HG03280 (cell line): ENCODE measurements at regions not wholly inside any gene's neighbourhood (a gene's known extent, or its start where the extent isn't known, plus 50 kb on each side); places are given as distances from the start of the nearest gene placed in this dataset.

ENCODE experiments used
- ATAC-seq: cut with Tn5 transposase; IDR thresholded peaks from one replicate; pipeline ENCODE4 v1.9.1; 2021; ENCODE audit warnings: mild to moderate bottlenecking, moderate library complexity; ENCODE audit not compliant: unreplicated experiment

DNA sequence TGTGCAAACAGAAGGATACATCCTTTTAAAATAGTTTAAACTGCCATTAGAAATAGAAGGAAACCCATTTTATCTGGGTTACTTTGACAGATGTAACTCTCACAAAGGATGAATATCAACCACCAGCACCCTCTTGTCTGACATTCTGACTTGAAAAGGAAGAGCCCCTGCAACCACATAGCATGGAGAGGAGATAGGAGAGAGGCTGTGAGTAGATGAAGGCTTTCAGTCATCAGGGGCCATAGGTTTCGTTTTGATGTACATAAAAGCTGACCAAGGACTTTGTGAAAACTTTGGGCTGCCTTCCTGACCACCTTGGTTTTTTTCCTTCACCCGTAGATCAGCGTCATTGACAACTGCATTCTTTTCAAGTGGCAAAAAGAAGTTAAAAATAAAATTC is 211.6 kb upstream of the PRPS1L1 start:
- ATAC-seq, result no peak

GRCh38 chr7:18241543-18242231 is 214.0 kb upstream of the PRPS1L1 start:
- ATAC-seq, result no peak

- ATAC-seq, result no peak
Measured at GRCh38 chr7:18243731-18244130, 216.1 kb upstream of the PRPS1L1 start.

DNA sequence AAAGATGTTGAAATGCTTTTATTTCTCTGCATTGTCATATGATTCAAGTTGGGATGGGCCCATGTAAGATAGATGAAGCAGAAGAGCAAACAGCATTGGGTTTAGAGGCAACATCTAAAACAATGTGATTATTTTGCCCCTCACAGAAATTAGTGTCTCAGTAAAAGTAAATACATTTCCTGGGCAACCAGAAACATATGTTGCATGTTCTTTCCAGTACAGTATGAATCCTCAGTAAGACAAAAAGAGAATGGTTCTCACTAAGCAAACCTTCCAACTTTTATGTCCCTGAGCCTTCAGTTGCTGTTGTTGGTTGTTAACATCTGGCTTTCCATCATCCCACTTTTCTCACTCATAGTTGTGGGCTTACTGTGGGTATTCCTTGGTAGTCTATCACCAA is 222.5 kb upstream of the PRPS1L1 start:
- no peak for ATAC-seq

DNA sequence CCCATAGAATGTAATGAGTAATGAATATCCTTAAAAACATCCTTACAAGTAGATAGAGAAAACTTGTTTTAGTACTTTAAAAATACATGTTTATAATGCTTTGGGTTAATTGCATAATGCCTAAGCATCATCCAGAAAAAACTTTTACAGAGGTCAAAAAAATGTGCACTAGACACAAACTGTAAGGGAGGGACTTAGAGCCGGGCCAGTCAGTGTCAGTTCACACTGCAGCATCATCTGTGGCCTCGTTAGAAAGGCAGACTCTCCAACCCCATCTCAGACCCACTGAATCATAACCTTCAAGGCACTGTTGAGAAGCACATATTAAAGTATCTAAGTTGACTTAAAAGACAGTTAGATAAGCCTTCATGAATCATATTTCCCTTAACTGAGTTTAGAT is 230.1 kb upstream of the PRPS1L1 start:
- ATAC-seq, result no peak

DNA sequence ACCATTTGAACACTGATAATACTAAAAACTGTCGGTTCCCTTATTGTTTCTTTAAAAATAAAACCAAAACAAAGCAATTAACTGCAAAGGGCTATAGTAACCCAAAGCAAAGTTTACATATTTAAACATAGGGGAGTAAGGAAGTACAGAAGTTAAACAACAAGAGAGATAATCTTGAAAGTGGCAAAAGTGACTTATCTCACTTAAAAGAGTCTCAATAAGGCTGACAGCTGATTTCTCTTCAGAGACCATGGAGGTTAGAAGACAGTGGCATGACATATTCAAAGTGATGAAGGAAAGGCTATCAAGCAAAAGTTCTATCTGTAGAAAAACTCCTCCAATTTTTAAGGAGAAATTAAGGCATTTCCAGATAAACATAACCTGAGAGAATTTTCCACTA is 233.5 kb upstream of the HDAC9 start:
- ATAC-seq, result no peak

DNA sequence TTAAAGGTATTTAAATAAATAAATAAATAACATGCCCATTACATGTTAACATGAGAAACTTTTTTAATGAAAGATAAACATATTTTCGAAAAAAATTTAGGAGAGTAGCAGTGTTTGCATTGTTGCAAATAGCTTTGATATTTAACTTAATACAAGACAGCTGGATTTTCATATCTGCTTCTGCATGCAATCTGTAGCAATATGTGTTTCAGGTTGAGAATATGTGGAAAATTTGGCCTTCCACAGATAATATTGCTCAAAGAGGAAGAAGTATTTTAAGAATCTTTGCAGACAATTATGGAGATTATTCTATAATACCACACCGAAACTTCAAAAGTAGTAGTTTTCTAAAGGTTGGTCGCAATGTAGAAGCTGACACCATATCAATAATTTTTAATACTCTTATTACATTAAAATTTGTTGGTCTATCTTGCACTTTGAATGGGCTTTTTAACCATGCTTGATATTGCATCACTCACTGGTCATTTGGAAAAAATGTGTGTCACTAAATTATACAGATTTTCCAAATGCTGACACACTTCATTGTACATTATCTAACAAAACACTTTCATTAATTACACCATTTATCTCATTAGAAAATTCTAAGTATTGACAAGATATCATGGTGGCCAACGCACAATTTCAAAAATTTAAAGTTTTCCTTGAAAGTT is 229.8 kb upstream of the HDAC9 start:
- ATAC-seq, result no peak

GRCh38 chr7:18268571-18268970 is 227.0 kb upstream of the HDAC9 start:
- no peak for ATAC-seq

DNA sequence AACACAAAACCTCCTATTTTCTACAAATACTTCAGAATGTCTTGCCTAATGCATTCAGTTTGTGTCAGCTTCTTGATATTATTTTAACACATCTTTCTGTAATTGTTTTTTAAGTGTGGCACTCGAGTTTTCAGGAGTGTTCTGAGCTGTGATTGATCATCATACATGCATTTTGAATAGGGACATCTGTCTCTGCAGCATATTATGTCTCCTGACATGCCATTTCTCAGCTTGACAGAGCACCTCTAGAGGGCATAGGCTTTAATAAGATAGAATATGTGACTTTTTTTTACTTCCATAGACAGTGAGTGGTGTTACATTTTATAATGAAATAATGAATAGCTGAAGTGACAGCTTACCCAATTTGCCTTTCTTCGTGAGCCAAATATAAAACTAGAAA is 219.2 kb upstream of the HDAC9 start:
- ATAC-seq, result no peak

DNA sequence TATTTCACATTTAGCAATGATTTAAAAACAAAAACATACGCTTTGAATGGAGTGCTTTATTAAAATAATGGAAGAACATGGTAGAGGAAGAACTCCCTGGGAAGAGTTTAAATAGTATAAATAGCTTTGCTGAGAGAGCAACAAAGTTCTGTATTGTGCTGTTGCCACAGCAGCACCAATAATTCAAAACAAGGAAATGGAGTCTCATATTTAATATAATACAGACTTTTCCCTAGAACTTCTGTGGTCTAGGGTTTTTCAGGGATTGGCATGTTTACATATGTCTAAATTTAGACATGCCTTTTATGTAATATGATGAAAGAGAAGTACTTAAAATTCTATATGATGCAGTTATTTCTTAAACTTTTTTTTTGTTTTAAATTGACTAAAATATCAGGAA is 217.2 kb upstream of the HDAC9 start:
- ATAC-seq, result no peak

GRCh38 chr7:18283045-18283444 is 212.5 kb upstream of the HDAC9 start:
- ATAC-seq, result no peak

GRCh38 chr7:18287482-18287881 is 208.1 kb upstream of the HDAC9 start:
- ATAC-seq, result no peak

DNA sequence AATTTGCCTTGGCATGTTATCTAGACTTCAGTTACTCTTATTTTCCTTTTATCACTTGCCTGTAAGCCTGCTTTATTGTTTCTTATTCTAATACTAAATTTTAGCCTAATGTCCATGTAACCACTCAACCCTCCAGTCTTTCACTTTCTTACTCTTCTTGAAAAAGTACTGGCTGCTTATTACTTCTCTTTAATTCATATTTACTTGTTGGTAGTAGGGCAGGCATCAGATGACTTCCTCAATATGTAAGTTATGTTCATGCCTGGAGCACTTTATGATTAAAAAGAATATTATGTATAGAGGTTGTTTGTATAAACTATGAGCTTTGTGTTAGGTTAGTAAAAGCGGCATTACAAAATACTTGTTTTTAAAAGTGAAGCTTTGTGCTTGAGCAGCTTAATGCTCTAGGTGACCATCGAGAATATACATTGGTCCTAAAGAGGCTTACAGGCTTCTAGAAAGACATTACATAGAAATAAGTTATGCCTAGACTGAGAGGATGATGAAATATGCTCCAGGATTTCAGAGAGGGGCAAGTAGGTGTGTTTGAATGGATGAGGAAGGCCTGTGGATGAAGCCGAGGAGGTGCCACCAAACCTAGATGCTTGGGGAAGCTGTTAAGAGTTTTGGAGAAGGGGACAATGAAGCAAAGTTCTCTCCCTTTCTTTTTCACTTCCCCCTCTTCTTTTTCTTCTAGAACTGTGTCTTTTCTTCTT is 207.1 kb upstream of the HDAC9 start:
- ATAC-seq, result no peak

DNA sequence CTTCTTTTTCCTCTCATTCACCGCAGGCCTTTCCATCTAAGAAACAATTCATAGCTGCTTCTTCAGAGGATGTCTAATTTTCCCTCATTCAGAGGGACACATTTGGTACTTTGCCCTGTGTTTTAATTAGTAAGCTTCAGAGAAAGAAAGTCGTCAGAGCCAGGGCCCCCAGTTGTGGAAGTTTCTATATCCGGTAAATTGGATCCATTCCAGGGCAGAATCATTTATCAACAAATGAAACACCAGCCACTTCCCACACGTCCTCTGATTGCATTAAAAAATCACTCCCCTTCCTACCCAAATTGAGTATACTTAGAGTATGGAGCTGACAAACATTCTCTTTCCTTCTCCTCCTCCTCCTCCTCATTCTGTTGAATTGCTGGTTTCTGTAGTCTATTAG is 205.8 kb upstream of the HDAC9 start:
- ATAC-seq, result no peak

- no peak for ATAC-seq
Measured at GRCh38 chr7:18290223-18290622, 205.3 kb upstream of the HDAC9 start.

GRCh38 chr7:18290865-18291264 is 204.7 kb upstream of the HDAC9 start:
- ATAC-seq, result no peak

DNA sequence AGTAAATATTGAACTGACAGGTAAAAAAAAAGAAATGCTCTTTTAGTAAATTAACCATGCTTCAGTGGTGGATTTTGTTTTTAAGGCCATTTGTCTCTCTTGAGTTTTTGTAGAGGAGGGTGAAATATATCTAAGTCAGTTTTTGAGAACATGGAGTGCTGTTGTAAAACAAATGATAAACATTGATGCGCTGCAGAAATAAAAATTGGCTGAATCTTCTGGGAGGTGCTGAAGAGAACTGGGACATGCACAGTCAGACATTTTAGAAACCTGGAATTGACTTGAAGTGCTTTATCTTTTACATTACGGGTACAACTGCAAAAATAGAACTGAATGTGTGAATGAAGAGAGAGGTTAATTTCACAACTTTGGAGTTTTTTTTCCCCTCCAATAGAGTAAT is 203.0 kb upstream of the HDAC9 start:
- no peak for ATAC-seq

DNA sequence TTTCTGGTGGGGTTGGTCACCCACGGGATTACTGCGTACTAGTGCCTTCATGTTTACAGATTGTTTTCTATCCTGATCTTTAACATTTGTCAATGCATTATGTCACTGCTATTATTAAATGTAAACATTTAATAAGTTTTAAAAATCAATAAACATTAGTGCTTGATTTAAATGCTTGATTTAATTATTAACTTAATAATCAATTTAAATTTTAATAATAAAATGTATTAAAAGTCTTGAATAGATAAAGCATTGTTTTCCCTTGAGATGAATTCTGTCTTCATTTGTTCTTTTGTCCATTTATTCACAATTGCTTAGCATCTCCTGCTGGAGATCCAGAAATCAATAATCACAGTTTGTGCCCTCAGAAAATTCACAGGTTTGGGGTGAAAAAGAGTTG is 201.8 kb upstream of the HDAC9 start:
- no peak for ATAC-seq

- ATAC-seq, result no peak
Measured at GRCh38 chr7:18294411-18294810, 201.1 kb upstream of the HDAC9 start.

- ATAC-seq, result no peak
Measured at GRCh38 chr7:18295781-18296423, 199.6 kb upstream of the HDAC9 start.

DNA sequence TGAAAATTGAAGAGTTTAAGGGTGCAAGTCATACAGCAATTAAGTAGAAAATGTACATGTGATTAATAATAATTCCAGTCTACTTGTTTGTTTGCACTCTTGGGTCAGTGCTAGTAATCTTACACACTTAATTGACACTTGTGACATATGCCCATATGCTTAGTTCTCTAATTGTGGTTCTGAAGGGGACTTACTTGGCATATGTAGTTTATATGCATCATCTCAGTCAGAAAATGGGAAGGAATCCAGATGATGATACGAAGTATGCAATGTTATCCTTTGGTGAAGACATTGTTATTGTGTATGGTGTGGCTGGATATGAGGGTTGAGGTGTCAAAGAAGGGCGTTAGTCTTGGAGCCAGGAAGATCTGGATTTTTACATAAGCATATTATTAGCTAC is 193.5 kb upstream of the HDAC9 start:
- ATAC-seq, result no peak

- no peak for ATAC-seq
Measured at GRCh38 chr7:18305866-18306265, 189.7 kb upstream of the HDAC9 start.
